ENCODE measurements at regions not wholly inside any gene's neighbourhood (a gene's known extent, or its start where the extent isn't known, plus 50 kb on each side); places are given as distances from the start of the nearest gene placed in this dataset.

- H3K4me3 Mint-ChIP-seq: no peak overlapping the region
- ChIA-PET CTCF (no interaction called here), POLR2A (no interaction called here)
- H3K36me3 Mint-ChIP-seq (ENCODE audit: low read depth): no peaks in the 10 kb centered on the region
- peaks cover 5% of the 10 kb centered on the region for H3K9me3 Mint-ChIP-seq
- H3K27ac Mint-ChIP-seq: no peak overlapping the region
- DNase-seq: no peak
- no peaks in the 10 kb centered on the region for H3K27me3 Mint-ChIP-seq
- H3K4me1 Mint-ChIP-seq: no peaks in the 10 kb centered on the region
Measured at GRCh38 chr2:217559084-217559483, 443.7 kb downstream of the TNS1 start.

- Mint-ChIP-seq H3K9me3 (no peaks in the 10 kb centered on the region), H3K27me3 (no peaks in the 10 kb centered on the region), H3K4me3 (no peak overlapping the region), H3K36me3 (ENCODE audit: low read depth) (no peaks in the 10 kb centered on the region), H3K27ac (no peak overlapping the region), H3K4me1 (no peaks in the 10 kb centered on the region)
- ChIA-PET CTCF (no interaction called here), POLR2A (no interaction called here)
- DNase-seq: no peak
Measured at GRCh38 chr2:217555081-217555876, 447.5 kb downstream of the TNS1 start.

- no peaks in the 10 kb centered on the region for H3K36me3 Mint-ChIP-seq (ENCODE audit: low read depth)
- H3K4me1 Mint-ChIP-seq: no peaks in the 10 kb centered on the region
- H3K27me3 Mint-ChIP-seq: no peaks in the 10 kb centered on the region
- no peak for DNase-seq
- H3K9me3 Mint-ChIP-seq: no peaks in the 10 kb centered on the region
- no peak overlapping the region for H3K27ac Mint-ChIP-seq
- H3K4me3 Mint-ChIP-seq: no peak overlapping the region
- CTCF ChIA-PET: no interaction called here
- POLR2A ChIA-PET: no interaction called here
Measured at GRCh38 chr2:217553679-217554078, 449.1 kb downstream of the TNS1 start.

GRCh38 chr2:217553202-217553601 lies 449.6 kb downstream of the TNS1 start:
- no peaks in the 10 kb centered on the region for H3K4me1 Mint-ChIP-seq
- H3K27ac Mint-ChIP-seq: no peak overlapping the region
- DNase-seq: no peak
- no peak overlapping the region for H3K4me3 Mint-ChIP-seq
- no peaks in the 10 kb centered on the region for H3K27me3 Mint-ChIP-seq
- ChIA-PET CTCF (no interaction called here), POLR2A (no interaction called here)
- no peaks in the 10 kb centered on the region for H3K36me3 Mint-ChIP-seq (ENCODE audit: low read depth)
- no peaks in the 10 kb centered on the region for H3K9me3 Mint-ChIP-seq

- ChIA-PET CTCF (no interaction called here), POLR2A (no interaction called here)
- H3K27me3 Mint-ChIP-seq: no peaks in the 10 kb centered on the region
- no peaks in the 10 kb centered on the region for H3K36me3 Mint-ChIP-seq (ENCODE audit: low read depth)
- H3K4me1 Mint-ChIP-seq: no peaks in the 10 kb centered on the region
- no peak overlapping the region for H3K27ac Mint-ChIP-seq
- no peak overlapping the region for H3K4me3 Mint-ChIP-seq
- H3K9me3 Mint-ChIP-seq: no peaks in the 10 kb centered on the region
- no peak for DNase-seq
Measured at GRCh38 chr2:217552081-217552480, 450.7 kb downstream of the TNS1 start.

- ChIA-PET POLR2A (no interaction called here), CTCF (no interaction called here)
- Mint-ChIP-seq H3K27ac (no peak overlapping the region), H3K4me3 (no peak overlapping the region), H3K27me3 (no peaks in the 10 kb centered on the region), H3K4me1 (no peaks in the 10 kb centered on the region), H3K9me3 (no peaks in the 10 kb centered on the region), H3K36me3 (ENCODE audit: low read depth) (no peaks in the 10 kb centered on the region)
- DNase-seq: no peak
Measured at GRCh38 chr2:217551252-217551899, 451.4 kb downstream of the TNS1 start.

- Mint-ChIP-seq H3K36me3 (ENCODE audit: low read depth) (no peaks in the 10 kb centered on the region), H3K9me3 (no peaks in the 10 kb centered on the region), H3K4me1 (no peaks in the 10 kb centered on the region), H3K27ac (no peak overlapping the region), H3K27me3 (no peaks in the 10 kb centered on the region), H3K4me3 (no peak overlapping the region)
- ChIA-PET POLR2A (no interaction called here), CTCF (no interaction called here)
- DNase-seq: no peak
Measured at GRCh38 chr2:217539126-217539525, 463.7 kb downstream of the TNS1 start.

GRCh38 chr2:217538719-217539118 lies 464.1 kb downstream of the TNS1 start:
- POLR2A ChIA-PET: no interaction called here
- Mint-ChIP-seq H3K9me3 (no peaks in the 10 kb centered on the region), H3K27me3 (no peaks in the 10 kb centered on the region), H3K27ac (no peak overlapping the region), H3K4me1 (no peaks in the 10 kb centered on the region), H3K4me3 (no peak overlapping the region), H3K36me3 (ENCODE audit: low read depth) (no peaks in the 10 kb centered on the region)
- CTCF ChIA-PET: no interaction called here
- no peak for DNase-seq

GRCh38 chr2:217535957-217536708 lies 466.7 kb downstream of the TNS1 start:
- Mint-ChIP-seq H3K4me3 (no peak overlapping the region), H3K36me3 (ENCODE audit: low read depth) (no peaks in the 10 kb centered on the region), H3K27me3 (no peaks in the 10 kb centered on the region), H3K4me1 (no peaks in the 10 kb centered on the region), H3K9me3 (no peaks in the 10 kb centered on the region), H3K27ac (no peak overlapping the region)
- CTCF ChIA-PET: no interaction called here
- POLR2A ChIA-PET: no interaction called here
- DNase-seq: no peak

GRCh38 chr2:217530392-217531090 lies 472.3 kb downstream of the TNS1 start:
- H3K9me3 Mint-ChIP-seq: no peaks in the 10 kb centered on the region
- H3K4me3 Mint-ChIP-seq: no peak overlapping the region
- H3K4me1 Mint-ChIP-seq: no peaks in the 10 kb centered on the region
- no peaks in the 10 kb centered on the region for H3K27me3 Mint-ChIP-seq
- no peak overlapping the region for H3K27ac Mint-ChIP-seq
- H3K36me3 Mint-ChIP-seq (ENCODE audit: low read depth): no peaks in the 10 kb centered on the region
- ChIA-PET POLR2A (no interaction called here), CTCF (no interaction called here)
- no peak for DNase-seq

- CTCF ChIA-PET: no interaction called here
- POLR2A ChIA-PET: no interaction called here
- H3K4me3 Mint-ChIP-seq: no peak overlapping the region
Measured at GRCh38 chr2:217529271-217529670, 473.5 kb downstream of the TNS1 start.

GRCh38 chr2:217527590-217528202 lies 475.1 kb downstream of the TNS1 start:
- Mint-ChIP-seq H3K36me3 (ENCODE audit: low read depth) (no peaks in the 10 kb centered on the region), H3K4me1 (no peaks in the 10 kb centered on the region), H3K27ac (no peak overlapping the region), H3K9me3 (no peaks in the 10 kb centered on the region), H3K27me3 (no peaks in the 10 kb centered on the region), H3K4me3 (no peak overlapping the region)
- DNase-seq: no peak
- CTCF ChIA-PET: no interaction called here
- POLR2A ChIA-PET: no interaction called here

More at GRCh38 chr2:217529271-217529670, 473.5 kb downstream of the TNS1 start:
- H3K9me3 Mint-ChIP-seq: no peaks in the 10 kb centered on the region
- no peak overlapping the region for H3K27ac Mint-ChIP-seq
- H3K36me3 Mint-ChIP-seq (ENCODE audit: low read depth): no peaks in the 10 kb centered on the region
- DNase-seq: no peak
- no peaks in the 10 kb centered on the region for H3K27me3 Mint-ChIP-seq
- H3K4me1 Mint-ChIP-seq: no peaks in the 10 kb centered on the region

GRCh38 chr2:217525076-217525475 lies 477.7 kb downstream of the TNS1 start:
- Mint-ChIP-seq H3K4me3 (no peak overlapping the region), H3K27me3 (no peaks in the 10 kb centered on the region), H3K36me3 (ENCODE audit: low read depth) (no peaks in the 10 kb centered on the region), H3K9me3 (no peaks in the 10 kb centered on the region), H3K27ac (no peak overlapping the region), H3K4me1 (no peaks in the 10 kb centered on the region)
- ChIA-PET CTCF (no interaction called here), POLR2A (no interaction called here)
- DNase-seq: no peak

Measured in activated CD4-positive, alpha-beta memory T cell treated with anti-CD3 and anti-CD28 coated beads, Interleukin-2, amount 10 ng/mL, durations not matched to agents 7 days and 5 days (primary cell).